ENCODE measurements at regions not wholly inside any gene's neighbourhood (a gene's known extent, or its start where the extent isn't known, plus 50 kb on each side); places are given as distances from the start of the nearest gene placed in this dataset.

DNA sequence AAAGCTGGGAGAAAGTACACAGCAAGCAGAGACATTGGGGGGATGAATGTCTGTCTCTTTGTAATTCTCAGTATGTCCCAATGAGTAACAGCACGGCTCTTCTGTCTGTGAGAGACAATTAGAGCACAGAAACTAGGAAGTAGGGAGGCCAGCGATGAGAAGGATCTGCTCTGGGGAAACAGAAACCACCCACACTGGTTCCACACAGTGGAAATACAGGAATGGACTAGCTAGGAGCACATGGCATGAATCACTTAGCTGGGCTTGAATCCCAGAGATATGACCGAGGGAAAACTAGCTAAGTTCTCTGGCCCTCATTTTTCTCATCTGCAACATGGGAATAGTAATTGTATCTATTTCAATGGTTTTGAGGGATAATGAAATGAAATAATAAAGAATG lies 895.9 kb downstream of the TLE4 start:
- Histone ChIP-seq H3K4me3 (no peak overlapping the region), H3K4me1 (ENCODE audit: insufficient read depth) (no peaks in the 10 kb centered on the region), H3K4me2 (no peak overlapping the region), H3K9me3 (ENCODE audit: low read depth) (no peaks in the 10 kb centered on the region), H2AFZ (no peak overlapping the region), H3K9me2 (replicated peaks; ENCODE audit: insufficient read depth) (no peaks in the 10 kb centered on the region), H3K27ac (no peak overlapping the region), H4K20me1 (ENCODE audit: insufficient read depth, poor library complexity, severe bottlenecking) (no peaks in the 10 kb centered on the region), H3K79me2 (no peaks in the 10 kb centered on the region), H3K27me3 (no peaks in the 10 kb centered on the region), H3K36me3 (replicated peaks; ENCODE audit: insufficient read depth, low read depth) (no peaks in the 10 kb centered on the region)
- 84% methylated on average over 3 of the region's 3 CpGs for WGBS (ENCODE audit: low lambda C conversion rate, missing lambda C conversion rate)
- no peak for DNase-seq (ENCODE audit: low spot score)
- no peak for TF ChIP-seq CTCF (IDR thresholded peaks at IDR 0.05; ENCODE audit: poor library complexity)
- no peak for TF ChIP-seq EZH2 (IDR thresholded peaks at IDR 0.05; ENCODE audit: borderline replicate concordance)
- TF ChIP-seq EZH2phosphoT487 (IDR thresholded peaks at IDR 0.05; ENCODE audit: low read depth, severe bottlenecking, unreplicated experiment): no peak

DNA sequence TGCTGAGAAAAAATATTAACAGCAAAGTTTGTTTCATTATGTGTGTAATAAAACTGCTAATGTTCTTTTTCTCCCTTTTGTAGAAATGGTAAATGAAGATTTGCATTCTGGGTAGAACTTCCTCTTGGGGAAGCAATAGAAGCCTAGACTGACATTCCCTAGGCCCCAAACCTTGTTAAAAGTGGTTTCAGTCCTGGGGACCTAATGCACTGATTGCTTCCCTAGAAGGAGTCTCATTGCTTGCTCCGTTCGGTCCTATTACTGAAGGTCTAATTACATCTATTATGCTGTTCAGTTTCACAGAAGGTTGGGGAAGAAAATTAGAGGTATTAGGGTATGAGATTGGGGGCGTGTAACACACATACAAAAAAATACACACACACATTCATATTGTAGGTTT lies 893.8 kb downstream of the TLE4 start:
- no peaks in the 10 kb centered on the region for H3K79me2 ChIP-seq
- no peak overlapping the region for H3K27ac ChIP-seq
- H3K9me3 ChIP-seq (ENCODE audit: low read depth): no peaks in the 10 kb centered on the region
- WGBS (ENCODE audit: low lambda C conversion rate, missing lambda C conversion rate): 92% methylated on average over 3 of the region's 3 CpGs
- H3K9me2 ChIP-seq (replicated peaks; ENCODE audit: insufficient read depth): no peaks in the 10 kb centered on the region
- no peak overlapping the region for H2AFZ ChIP-seq
- DNase-seq (ENCODE audit: low spot score): no peak
- no peaks in the 10 kb centered on the region for H3K4me1 ChIP-seq (ENCODE audit: insufficient read depth)
- TF ChIP-seq EZH2 (IDR thresholded peaks at IDR 0.05; ENCODE audit: borderline replicate concordance): no peak
- TF ChIP-seq CTCF (IDR thresholded peaks at IDR 0.05; ENCODE audit: poor library complexity): no peak
- no peak for TF ChIP-seq EZH2phosphoT487 (IDR thresholded peaks at IDR 0.05; ENCODE audit: low read depth, severe bottlenecking, unreplicated experiment)
- no peaks in the 10 kb centered on the region for H4K20me1 ChIP-seq (ENCODE audit: insufficient read depth, poor library complexity, severe bottlenecking)
- H3K4me2 ChIP-seq: no peak overlapping the region
- no peaks in the 10 kb centered on the region for H3K27me3 ChIP-seq
- H3K36me3 ChIP-seq (replicated peaks; ENCODE audit: insufficient read depth, low read depth): no peaks in the 10 kb centered on the region
- H3K4me3 ChIP-seq: no peak overlapping the region

GRCh38 chr9:80449513-80449912 lies 877.7 kb downstream of the TLE4 start:
- H3K4me3 ChIP-seq: no peak overlapping the region
- no peaks in the 10 kb centered on the region for H3K79me2 ChIP-seq
- TF ChIP-seq EZH2 (IDR thresholded peaks at IDR 0.05; ENCODE audit: borderline replicate concordance) (no peak), CTCF (IDR thresholded peaks at IDR 0.05; ENCODE audit: poor library complexity) (no peak), EZH2phosphoT487 (IDR thresholded peaks at IDR 0.05; ENCODE audit: low read depth, severe bottlenecking, unreplicated experiment) (no peak)
- H2AFZ ChIP-seq: no peak overlapping the region
- no peaks in the 10 kb centered on the region for H3K27me3 ChIP-seq
- no peaks in the 10 kb centered on the region for H3K9me3 ChIP-seq (ENCODE audit: low read depth)
- DNase-seq (ENCODE audit: low spot score): no peak
- 56% methylated on average over 4 of the region's 4 CpGs for WGBS (ENCODE audit: low lambda C conversion rate, missing lambda C conversion rate)
- no peak overlapping the region for H3K27ac ChIP-seq
- H3K36me3 ChIP-seq (replicated peaks; ENCODE audit: insufficient read depth, low read depth): no peaks in the 10 kb centered on the region
- no peaks in the 10 kb centered on the region for H3K4me1 ChIP-seq (ENCODE audit: insufficient read depth)
- no peak overlapping the region for H3K4me2 ChIP-seq
- H4K20me1 ChIP-seq (ENCODE audit: insufficient read depth, poor library complexity, severe bottlenecking): no peaks in the 10 kb centered on the region
- no peaks in the 10 kb centered on the region for H3K9me2 ChIP-seq (replicated peaks; ENCODE audit: insufficient read depth)

- TF ChIP-seq EZH2 (IDR thresholded peaks at IDR 0.05; ENCODE audit: borderline replicate concordance) (no peak), EZH2phosphoT487 (IDR thresholded peaks at IDR 0.05; ENCODE audit: low read depth, severe bottlenecking, unreplicated experiment) (no peak), CTCF (IDR thresholded peaks at IDR 0.05; ENCODE audit: poor library complexity) (no peak)
- WGBS (ENCODE audit: low lambda C conversion rate, missing lambda C conversion rate): 90% methylated on average over 2 of the region's 2 CpGs
- H3K4me2 ChIP-seq: no peak overlapping the region
These were observed 877.2 kb downstream of the TLE4 start for GRCh38 chr9:80448996-80449395.

More at GRCh38 chr9:80448996-80449395, 877.2 kb downstream of the TLE4 start:
- H3K36me3 ChIP-seq (replicated peaks; ENCODE audit: insufficient read depth, low read depth): no peaks in the 10 kb centered on the region
- H4K20me1 ChIP-seq (ENCODE audit: insufficient read depth, poor library complexity, severe bottlenecking): no peaks in the 10 kb centered on the region
- no peaks in the 10 kb centered on the region for H3K9me2 ChIP-seq (replicated peaks; ENCODE audit: insufficient read depth)
- DNase-seq (ENCODE audit: low spot score): no peak
- no peaks in the 10 kb centered on the region for H3K27me3 ChIP-seq
- H3K4me3 ChIP-seq: no peak overlapping the region
- no peaks in the 10 kb centered on the region for H3K79me2 ChIP-seq
- H3K27ac ChIP-seq: no peak overlapping the region
- H3K9me3 ChIP-seq (ENCODE audit: low read depth): no peaks in the 10 kb centered on the region
- H3K4me1 ChIP-seq (ENCODE audit: insufficient read depth): no peaks in the 10 kb centered on the region
- H2AFZ ChIP-seq: no peak overlapping the region

Data from hepatocyte (in vitro differentiated cells).